GM21423 (cell line): ENCODE measurements at regions not wholly inside any gene's neighbourhood (a gene's known extent, or its start where the extent isn't known, plus 50 kb on each side); places are given as distances from the start of the nearest gene placed in this dataset.
"Not testable (repeated sequence)": the region's sequence is repeated elsewhere in the genome, so short reads cannot be mapped to it uniquely, and the experiment has no call there.

Experiments
- ATAC-seq: cut with Tn5 transposase; IDR thresholded peaks from one replicate; pipeline ENCODE4 v1.9.1; 2021; ENCODE audit warnings: mild to moderate bottlenecking, moderate library complexity; ENCODE audit not compliant: unreplicated experiment

DNA sequence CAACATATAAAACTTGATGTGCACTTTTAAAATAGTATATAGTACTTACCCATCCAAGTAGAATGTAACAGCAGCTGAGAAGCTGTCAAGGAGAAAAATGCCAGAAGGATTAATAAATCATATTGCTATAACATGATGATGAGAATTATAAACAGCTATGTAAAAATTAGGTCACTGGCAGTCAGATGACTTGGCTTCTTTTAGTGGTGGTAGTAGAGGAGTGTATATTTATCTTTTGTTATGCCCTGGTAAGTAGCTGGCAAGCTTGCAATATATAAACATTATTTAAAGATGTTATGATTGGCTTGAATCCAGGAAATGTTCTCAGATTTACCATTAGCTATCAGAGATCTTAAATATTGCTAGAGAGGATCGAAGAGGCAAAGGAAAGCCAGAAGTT lies 471.0 kb upstream of the MGAT4C start:
- no peak for ATAC-seq

DNA sequence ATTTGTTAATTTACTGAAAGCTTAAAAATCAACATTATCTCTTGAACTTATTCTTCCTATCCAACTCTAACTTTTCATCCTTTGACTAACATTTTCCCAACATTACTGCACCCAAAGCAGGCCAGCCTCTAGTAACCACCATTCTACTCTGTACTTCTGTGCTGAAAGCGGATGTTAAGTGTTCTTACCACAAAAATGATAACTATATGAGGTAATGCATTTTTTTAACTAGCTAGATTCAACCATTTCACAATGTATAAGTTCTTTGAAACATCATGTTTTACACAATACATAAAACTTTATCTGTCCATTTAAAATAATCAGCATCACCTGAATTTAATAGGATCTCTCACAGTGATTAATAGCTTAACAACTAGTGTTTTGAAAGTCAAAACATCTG lies 468.5 kb upstream of the MGAT4C start:
- no peak for ATAC-seq

DNA sequence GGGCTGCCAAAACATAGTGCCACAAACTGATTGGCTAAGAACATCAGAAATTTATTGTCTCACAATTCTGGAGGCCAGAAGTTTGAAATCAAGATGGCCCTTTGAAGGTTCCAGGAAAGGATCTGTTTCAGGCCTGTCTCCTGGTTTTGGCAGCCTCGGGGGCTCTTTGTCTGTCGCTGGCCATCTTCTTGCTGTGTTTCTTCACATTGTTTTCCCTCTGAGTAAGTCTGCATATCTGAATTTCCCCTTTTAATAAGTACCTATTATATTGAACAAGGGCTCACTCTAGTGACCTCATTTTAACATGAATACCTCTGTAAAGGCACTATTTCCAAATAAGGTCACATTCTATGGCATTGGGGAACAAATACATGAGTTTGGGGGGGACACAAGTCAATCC lies 467.1 kb upstream of the MGAT4C start:
- no peak for ATAC-seq

DNA sequence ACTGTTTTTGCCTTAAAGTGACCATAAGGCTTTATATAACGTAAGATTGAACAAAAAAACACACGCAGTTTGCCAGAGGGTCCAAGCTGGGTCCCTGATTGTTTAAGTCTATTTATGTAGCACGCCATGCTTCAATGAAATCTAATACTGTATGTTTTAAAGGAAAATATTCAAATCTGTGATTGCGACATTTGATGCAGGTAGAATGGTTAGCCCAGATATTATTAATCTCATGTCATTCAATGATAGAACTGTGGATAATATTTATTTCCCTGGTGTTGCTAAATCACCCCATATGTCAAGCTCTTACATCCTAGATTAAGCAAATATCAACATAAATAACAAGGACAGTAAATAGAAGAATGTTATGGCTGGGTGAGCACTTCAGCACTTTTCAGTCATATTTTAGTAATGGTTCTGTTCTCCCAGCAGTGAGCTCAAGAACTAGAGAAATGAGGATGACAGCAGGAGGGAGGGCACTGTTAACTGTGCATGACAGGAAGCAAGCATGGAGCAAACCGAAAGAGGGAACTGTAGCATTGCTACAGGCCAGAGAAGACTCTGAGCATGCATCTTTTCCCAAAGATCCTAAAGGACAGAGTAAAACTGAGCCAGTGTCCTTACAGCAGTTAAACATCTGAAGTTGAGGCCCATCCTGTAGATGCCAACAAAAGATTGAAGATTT lies 465.7 kb upstream of the MGAT4C start:
- no peak for ATAC-seq

DNA sequence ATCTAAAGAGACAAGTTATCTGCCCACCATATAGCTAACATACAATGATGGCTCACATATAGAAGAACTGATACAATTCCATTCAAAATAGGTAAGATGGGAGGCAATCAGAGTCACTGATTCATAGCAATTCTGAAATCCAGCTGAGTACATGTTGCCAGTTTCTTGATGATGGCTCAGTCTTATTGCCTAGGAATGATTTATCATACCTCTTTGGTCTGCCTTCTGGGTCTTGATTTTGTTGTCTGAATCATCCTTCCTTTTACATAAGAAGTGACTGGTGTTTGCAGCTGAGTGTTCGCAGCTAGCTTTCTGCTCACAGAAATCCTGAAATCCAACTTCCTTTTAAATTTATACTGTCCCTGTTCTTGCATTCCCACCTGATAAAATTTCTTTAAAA lies 463.2 kb upstream of the MGAT4C start:
- no peak for ATAC-seq

DNA sequence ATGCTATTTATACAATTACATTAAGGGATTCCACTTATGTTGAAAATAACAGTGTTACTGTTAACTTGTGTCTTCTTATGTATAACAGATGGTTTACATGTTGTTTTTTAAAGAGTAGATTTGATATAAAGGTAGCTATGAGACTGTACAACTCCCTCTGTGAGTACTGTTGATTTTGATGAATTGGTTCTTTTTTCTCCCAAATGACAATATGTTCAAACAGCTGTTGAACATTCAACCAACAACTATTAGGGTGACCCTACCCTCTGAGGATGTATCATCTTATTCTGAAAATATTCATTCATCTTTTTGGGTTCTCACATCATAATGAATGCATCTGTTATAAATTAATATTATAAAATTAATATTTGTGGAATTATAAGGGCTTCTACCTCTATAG lies 456.9 kb upstream of the MGAT4C start:
- no peak for ATAC-seq

DNA sequence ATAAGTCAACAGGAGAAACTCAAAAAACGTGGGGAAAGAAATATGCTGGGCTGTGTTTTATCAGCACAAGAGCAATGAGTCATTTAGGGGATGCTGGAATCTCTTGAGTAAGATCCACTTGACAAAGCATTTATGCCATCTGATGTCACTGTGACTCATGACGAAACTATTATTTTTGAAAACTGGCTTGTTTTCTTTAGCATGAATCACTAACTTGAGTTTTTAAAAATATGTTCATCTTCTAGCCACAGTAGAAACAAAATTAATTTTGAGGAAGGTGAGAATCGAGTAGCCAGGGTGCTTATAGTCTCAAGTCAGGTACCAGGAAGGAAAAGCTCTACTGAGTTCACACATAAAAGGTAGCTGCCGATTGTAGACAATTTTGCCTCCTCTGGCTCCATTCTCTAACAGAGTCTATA lies 456.2 kb upstream of the MGAT4C start:
- no peak for ATAC-seq

DNA sequence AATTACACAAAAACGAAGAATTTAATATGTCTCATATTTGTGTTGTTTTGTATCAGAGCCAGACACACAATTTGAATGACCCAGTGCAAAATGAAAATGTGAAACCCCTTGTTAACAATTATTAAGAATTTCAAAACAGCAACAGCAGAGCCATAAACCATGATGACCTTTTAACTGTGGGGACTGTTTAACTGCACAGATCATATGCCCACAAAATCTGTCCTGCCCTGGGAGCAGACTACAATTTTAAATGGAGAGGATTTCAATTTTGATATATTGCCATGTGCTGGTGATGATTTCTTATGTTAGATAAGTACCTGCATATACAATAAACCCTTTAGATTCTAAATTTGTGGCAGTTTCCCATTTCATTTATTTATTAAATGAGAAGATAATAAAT lies 455.5 kb upstream of the MGAT4C start:
- no peak for ATAC-seq

DNA sequence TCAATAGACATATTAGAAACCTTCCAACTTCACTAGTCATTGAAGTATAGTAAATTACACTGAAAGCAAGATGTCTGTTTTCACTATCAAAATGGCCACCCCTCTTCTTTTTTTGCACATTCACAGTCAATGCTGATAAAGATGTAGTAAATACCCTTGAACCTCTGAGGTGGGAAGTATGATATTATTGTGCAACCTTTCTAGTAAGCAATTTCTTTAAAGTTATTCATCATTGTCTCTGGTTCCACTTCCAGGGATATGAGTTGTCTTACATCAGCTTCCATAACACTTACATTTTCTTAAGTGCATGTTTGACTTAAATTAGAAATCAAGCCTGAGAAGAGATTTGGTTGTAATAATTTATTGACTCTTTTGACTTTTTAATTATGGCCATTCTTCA lies 453.9 kb upstream of the MGAT4C start:
- no peak for ATAC-seq

DNA sequence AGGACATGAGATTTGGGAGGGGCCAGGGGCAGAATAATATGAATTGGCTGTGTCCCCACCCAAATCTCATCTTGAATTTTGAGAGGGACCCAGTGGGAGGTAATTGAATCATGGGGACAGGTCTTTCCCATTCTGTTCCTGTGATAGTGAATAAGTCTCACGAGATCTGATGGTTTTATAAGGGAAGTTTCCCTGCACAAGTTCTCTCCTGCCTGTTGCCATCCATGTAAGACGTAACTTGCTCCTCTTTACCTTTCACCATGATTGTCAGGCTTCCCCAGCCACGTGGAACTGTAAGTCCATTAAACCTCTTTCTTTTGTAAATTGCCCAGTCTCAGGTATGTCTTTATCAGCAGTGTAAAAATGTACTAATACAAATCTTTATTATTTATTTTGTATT lies 452.8 kb upstream of the MGAT4C start:
- ATAC-seq = not testable (repeated sequence)

DNA sequence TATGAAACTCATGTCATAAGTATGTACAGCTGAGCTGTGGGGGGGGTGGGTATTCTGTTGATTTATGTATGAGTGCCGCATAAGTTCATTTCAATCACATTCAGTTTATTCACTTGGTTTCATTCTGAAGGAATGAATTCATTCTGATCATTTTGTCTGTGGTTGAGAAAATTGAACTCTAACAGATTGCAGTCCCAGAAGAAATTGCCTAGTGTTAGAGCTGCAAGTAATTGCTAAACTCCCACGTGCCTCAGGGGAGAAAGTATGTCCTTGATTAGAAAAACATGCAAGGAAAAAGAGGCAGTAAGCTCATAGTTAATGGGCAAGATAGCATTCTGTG lies 442.4 kb upstream of the MGAT4C start:
- no peak for ATAC-seq

DNA sequence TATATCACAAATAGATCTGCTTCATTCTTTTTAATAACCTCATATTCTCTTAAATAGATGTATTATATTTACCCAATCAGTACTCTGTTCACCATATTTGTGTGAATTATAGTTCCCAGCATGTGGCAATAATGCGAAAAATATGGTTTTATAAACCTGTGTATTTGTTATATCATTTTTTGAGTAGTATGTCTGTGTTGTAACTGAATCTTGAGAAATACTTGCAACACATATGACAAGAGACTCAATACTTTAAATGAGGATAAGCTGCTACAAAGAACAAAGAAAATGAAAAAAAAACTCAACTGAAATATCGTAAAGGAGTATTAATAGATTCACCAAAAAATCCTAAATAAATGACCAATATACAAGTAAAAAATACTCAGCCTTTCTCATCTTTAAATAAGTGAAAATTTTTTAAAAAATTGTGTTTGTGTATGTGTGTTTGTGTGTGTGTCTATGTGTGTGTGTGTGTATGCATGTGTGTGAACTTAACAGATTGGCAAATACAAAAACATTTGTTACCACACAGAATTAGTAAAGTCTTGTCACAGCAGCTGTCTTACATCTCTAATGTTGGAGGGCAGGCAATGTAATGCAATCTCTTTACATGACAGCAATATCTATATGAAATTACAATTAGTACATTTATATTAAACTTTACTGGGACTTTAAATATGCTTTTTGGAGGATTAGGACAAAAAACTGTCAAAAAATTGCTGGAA lies 441.9 kb upstream of the MGAT4C start:
- no peak for ATAC-seq

- no peak for ATAC-seq
Observed at GRCh38 chr12:86683568-86684304, 427.5 kb upstream of the MGAT4C start.

DNA sequence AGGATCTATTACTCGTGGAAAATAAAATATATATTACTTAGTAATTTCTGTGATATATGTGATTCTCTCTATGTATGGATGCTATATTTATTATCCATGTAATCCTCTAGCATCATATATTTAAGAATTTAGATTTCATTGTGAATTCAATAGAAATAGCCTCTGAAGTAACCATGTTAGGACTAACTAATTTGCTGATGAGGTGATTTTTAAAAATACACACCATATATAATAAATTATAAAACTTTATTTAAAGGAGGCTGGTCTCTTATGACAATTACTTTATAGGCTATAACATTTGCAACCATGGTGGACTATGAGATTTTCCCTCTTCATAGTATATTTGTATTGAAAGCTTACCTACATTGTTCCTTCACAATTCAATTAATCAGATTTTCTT lies 424.9 kb upstream of the MGAT4C start:
- no peak for ATAC-seq

DNA sequence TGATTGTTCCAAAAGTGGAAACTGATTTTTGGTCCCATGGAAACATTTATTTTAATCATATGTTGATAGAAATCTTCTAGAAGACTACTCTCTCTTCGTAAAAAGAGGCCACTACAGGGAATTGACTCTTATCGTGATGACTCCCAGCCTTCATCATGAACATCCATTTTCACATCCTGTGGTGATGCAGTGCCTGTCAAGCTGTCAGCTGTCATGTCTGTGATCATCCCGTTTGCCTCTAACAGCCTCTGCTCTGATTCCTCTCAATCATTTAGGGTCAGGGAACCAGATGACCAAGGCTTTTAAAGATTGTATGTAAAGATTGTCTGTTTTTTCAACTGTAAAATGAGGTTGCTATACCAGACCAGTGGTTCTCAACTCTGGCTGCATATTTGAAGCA lies 419.0 kb upstream of the MGAT4C start:
- ATAC-seq = no peak

- no peak for ATAC-seq
Observed at GRCh38 chr12:86670986-86671385, 414.8 kb upstream of the MGAT4C start.

DNA sequence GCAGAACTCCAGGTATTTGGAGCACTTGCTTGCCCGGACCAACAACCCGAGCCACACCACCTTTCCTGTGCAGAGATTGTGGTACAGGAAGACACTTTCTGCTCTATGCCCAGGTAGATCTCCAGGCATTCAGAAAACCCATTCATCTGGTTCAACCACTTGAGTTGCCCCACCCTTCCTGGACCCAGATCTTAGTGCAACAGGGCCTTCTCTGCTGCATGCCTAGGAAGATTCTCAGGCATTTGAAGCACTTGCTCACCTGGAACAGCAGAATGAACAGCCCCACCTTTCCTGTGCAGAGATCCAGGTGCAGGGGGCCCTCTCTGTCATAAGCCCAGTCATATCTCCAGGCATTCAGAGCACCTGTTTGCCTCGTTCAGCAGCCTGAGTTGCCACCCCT lies 412.8 kb upstream of the MGAT4C start:
- ATAC-seq = no peak

- no peak for ATAC-seq
Observed at GRCh38 chr12:86666316-86666715, 410.1 kb upstream of the MGAT4C start.

GRCh38 chr12:86663716-86664115 lies 407.5 kb upstream of the MGAT4C start:
- no peak for ATAC-seq

DNA sequence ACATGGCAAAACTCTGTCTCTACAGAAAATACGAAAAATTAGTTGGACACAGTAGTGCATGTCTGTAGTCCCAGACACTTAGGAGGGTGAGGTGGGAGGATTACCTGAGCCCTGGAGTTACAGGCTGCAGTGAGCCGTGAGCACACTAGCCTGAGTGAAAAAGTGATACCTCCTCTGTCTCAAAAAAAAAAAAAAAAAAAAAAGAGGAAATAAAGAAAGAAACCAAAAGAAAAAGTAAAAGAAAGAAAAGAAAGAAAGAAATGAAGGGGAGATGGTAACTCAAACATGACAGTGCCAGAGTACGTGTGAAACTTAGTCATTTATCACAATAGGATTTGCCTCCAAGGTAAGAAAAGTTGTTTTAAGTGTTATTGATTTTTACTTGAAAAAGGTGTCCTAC lies 407.0 kb upstream of the MGAT4C start:
- ATAC-seq = no peak

DNA sequence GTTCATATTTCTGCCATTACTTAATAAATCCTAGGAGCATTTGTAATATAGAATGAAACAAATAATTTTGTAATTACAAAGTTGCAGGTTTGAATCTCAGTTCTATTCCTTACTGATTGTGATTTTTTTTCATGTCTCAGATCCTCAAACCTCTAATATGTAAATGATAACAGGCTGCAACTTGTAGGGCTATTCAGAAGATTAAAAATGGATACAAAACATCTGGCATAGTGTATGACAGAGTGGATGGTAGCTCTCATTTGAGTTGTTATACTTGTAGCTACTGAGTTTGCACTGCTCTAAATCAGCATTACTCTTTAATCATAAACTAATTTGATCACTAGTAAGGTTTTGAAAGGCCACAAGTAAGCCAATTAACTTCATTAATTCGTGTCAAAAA lies 406.3 kb upstream of the MGAT4C start:
- no peak for ATAC-seq

- no peak for ATAC-seq
Observed at GRCh38 chr12:86660488-86661147, 404.4 kb upstream of the MGAT4C start.
